ELF-1 (cell line): ENCODE measurements at regions not wholly inside any gene's neighbourhood (a gene's known extent, or its start where the extent isn't known, plus 50 kb on each side); places are given as distances from the start of the nearest gene placed in this dataset.

Experiments
- DNase-seq: peaks from one replicate; pipeline ENCODE4 v3.0.0-alpha.2; 2016; ENCODE audit warnings: low read depth, low spot score

DNA sequence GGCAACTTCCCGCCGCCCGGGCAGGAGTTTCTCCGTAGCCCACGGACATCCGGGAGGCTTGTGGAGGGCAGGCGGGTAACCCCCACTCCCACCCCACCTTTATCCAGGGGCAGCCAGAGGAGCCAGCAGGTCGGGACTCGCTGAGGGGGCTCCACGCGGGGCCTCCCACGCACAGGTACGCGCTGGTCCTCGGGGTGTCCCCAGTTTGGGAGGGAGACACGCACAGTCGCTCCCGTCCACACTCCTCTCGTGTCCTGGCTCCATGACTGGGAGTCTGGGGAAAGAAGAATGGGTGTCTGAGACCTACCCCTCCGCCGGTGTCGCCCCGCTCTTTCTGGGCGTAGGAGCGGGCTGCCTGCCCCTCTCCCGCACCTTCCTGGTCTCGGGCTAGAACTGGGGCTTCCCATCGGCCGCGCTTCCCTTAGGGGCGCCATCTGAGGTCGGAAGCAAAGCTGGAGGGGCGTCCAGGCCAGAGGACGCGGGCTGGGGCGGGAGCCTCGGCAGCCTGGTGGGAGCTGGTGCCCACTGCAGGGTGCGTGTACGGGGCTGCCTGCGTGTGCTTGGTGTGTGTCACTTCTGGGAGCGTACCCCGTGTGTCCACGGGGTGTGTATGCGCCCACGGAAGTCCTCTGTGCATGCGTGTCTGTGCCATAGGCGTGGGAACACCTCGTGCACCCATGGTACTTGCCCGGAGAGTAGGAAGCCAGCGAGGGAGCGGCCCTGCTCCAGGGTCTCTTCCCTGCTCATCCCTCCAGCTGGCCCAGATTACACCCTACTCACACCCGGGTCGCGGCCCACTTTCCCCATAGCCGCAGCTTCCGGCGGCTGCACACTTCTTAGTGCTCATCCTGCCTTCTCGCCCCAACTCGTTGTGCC, 73.0 kb upstream of the LEP start:
- DNase-seq = peak; percentile 12

- peak; percentile 96 for DNase-seq
Measured at GRCh38 chr7:128168667-128169210, 72.3 kb upstream of the LEP start.

GRCh38 chr7:128170461-128170860, 70.6 kb upstream of the LEP start:
- DNase-seq = no peak

DNA sequence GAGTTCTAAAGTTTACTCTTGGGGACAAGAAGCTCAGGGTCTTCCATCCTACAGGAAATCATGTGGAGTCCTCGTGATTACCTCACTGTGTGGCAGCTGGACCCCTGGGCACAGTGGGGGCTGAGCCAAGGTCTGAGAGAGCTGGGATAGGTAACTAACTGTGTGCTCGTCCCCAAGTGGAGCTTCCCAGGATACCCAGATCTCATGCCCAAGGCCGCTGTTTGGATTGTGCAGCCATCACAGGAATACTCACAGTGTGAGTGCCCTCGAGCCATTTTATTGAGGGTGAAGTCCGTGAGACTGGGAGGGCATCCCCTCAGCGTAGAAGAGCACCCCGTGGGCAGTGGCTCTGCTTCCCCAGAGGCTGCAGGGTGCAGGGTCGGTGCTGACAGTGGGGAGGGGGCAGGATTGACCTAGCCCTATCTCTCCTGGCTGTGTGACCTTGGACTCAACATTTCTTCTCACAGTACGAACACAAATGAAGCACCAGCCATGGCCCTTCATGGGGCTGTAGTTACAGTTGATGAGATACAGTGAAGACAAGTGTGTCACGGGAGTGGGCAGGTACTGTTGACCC, 69.6 kb upstream of the LEP start:
- no peak for DNase-seq

- DNase-seq = no peak
Measured at GRCh38 chr7:128172151-128172550, 68.9 kb upstream of the LEP start.

GRCh38 chr7:128172963-128173362, 68.1 kb upstream of the LEP start:
- no peak for DNase-seq

- peak; percentile 29 for DNase-seq
Measured at GRCh38 chr7:128174386-128174785, 66.7 kb upstream of the LEP start.

- DNase-seq = peak; percentile 46
Measured at GRCh38 chr7:128176696-128177095, 64.4 kb upstream of the LEP start.

- no peak for DNase-seq
Measured at GRCh38 chr7:128177768-128178550, 63.1 kb upstream of the LEP start.

DNA sequence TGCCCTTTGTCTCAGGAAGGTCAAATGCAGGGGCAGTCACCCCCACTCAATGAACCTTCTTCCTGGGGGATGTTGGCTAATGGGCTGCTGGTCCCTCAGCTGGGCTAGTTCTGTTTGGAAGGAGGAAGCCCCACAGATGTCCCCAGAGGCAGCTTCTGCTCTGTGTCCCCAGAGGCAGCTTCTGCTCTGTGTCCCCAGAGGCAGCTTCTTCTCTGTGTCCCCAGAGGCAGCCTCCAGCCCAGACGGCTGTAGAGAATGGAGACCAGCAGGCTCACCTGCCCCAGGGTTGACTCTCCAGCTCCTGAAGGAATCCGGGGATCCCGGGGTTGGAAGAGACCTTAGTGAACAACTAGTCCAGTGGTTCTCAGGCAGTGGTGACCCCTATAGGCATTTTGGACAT, 62.5 kb upstream of the LEP start:
- no peak for DNase-seq

GRCh38 chr7:128188396-128189230, 52.5 kb upstream of the LEP start:
- no peak for DNase-seq

DNA sequence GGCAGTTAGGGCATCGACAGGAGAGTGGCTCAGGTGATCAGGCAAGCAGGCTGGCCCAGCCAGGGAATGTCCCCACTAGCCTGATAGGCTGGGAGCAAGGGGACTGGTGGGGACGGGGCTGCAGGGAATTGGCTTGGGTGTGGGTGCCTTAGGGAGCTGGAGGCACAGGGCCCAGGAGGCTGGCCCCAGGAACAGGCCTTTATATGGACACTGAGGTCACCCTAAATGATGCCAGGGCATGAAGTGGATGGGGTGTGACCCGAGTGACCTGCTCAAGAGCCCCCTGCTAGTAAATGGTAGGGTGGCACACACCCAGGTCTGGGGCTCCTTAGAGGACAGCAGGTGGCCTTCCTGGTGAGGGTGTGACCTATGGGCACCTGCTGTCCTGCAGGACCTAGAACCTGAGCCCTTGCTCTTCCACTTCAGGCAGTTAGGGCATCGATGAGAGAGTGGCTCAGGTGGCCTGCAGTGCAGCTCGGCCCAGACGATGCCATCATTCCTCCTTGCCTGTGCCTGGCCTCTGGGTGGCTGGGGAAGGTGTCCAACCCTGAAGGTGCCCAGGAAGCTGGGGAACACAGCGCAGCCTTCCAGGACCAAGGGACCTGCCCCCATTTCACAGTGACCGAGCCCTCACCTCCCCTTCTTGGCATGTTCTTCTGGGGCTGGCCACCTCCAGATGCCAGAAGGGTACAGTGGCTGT, 51.7 kb upstream of the LEP start:
- DNase-seq = no peak

- DNase-seq = no peak
Measured at GRCh38 chr7:128190051-128190647, 50.9 kb upstream of the LEP start.

DNA sequence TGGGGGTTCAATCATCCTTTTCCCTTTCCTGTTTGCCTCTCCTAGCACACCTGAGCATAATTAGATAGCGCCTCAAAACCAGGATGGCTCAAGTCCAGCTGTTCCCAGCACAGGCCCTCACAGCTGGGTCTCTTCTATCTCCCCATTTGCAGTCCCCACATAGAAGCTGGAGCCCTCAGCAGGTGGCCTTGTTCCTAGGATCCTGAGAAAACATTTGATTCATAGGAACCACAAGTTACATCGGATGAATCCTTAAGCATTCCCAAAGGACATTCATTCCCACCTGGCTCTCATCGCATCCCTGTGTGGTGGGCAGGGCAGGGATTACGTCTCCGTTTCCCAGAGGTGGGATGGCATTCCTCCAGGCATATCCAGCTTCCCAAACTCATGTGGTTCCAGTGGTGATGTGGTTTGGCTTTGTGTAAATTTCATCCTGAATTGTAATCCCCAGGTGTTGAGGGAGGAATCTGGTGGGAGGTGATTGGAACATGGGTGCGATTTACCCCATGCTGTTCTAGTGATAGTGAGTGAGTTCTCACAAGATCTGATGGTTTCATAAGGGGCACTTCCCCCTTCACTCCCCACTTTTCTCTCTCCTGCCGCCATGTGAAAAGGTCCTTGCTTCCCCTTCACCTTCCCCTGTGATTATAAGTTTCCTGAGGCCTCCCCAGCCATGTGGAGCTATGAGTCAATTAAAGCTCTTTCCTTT, 49.8 kb upstream of the LEP start:
- DNase-seq = no peak
